SU-DHL-6 (cell line): ENCODE measurements at regions not wholly inside any gene's neighbourhood (a gene's known extent, or its start where the extent isn't known, plus 50 kb on each side); places are given as distances from the start of the nearest gene placed in this dataset.

Experiments used
- EZH2phosphoT487 ChIP-seq: fragments of 200-600 bp; sonication (generic), shearing (Covaris generic); conservative IDR thresholded peaks from 2 replicates; pipeline ENCODE4 v1.6.1; 2018; ENCODE audit warnings: mild to moderate bottlenecking, antibody characterized with exemption, low read length, moderate library complexity, mixed read lengths
- TF ChIP-seq, protein P1 (sequence below): fragments of 200-600 bp; sonication (generic); IDR thresholded peaks from one replicate; pipeline ENCODE4 v1.5.1; 2017; ENCODE audit warnings: antibody characterized with exemption, mild to moderate bottlenecking, low read length, moderate library complexity; ENCODE audit not compliant: insufficient read depth, poor library complexity, severe bottlenecking

DNA sequence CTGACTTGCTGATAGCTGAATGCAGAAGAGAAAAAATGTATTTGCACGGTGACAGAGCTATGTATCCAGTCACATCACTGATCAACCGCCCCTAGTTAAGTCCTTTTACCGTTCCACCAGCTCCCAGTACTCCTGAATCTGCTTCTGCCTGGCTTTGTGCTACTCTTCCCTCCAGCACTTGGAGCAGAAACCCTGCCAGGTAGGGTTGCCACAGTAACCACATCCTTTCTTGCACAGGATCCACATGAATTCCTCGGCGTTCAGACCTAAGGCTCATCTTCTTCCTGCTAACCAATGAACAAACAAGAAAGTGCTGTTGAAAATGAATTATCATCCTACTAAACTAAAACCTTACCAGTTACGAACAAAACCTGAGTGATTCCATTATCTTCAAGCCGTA, 52.0 kb upstream of the KCTD7 start:
- TF ChIP-seq, protein P1, sequence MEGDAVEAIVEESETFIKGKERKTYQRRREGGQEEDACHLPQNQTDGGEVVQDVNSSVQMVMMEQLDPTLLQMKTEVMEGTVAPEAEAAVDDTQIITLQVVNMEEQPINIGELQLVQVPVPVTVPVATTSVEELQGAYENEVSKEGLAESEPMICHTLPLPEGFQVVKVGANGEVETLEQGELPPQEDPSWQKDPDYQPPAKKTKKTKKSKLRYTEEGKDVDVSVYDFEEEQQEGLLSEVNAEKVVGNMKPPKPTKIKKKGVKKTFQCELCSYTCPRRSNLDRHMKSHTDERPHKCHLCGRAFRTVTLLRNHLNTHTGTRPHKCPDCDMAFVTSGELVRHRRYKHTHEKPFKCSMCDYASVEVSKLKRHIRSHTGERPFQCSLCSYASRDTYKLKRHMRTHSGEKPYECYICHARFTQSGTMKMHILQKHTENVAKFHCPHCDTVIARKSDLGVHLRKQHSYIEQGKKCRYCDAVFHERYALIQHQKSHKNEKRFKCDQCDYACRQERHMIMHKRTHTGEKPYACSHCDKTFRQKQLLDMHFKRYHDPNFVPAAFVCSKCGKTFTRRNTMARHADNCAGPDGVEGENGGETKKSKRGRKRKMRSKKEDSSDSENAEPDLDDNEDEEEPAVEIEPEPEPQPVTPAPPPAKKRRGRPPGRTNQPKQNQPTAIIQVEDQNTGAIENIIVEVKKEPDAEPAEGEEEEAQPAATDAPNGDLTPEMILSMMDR, result no peak
- no peak for TF ChIP-seq EZH2phosphoT487
